Aorta (tissue), 5 donors: ENCODE measurements at regions not wholly inside any gene's neighbourhood (a gene's known extent, or its start where the extent isn't known, plus 50 kb on each side); places are given as distances from the start of the nearest gene placed in this dataset.

Experiments used
- ATAC-seq: fragments of 200-7000 bp; cut with Tn5 transposase; one replicate; pipeline ENCODE4 v1.9.1; 2022; ENCODE audit warnings: moderate library complexity; ENCODE audit not compliant: low FRiP score
- DNase-seq, 2 donors: peaks; one replicate each; pipeline ENCODE4 v3.0.0-alpha.2; 2020
- H3K27ac ChIP-seq, 2 donors: one replicate each; pipeline ENCODE4 v1.5.1; 2013; ENCODE audit warnings: low read length in 2 of 2, mild to moderate bottlenecking in 2 of 2, moderate library complexity in 2 of 2, control low read depth in 1 of 2, inconsistent platforms in 1 of 2, low read depth in 1 of 2
- H3K27me3 ChIP-seq, 2 donors: one replicate each; pipeline ENCODE4 v1.6.1; 2013; ENCODE audit warnings: control low read depth in 1 of 2, low read length in 1 of 2, mild to moderate bottlenecking in 1 of 2, moderate library complexity in 1 of 2; ENCODE audit not compliant: insufficient read depth in 2 of 2, control insufficient read depth in 1 of 2
- H3K36me3 ChIP-seq, 2 donors: one replicate each; pipeline ENCODE4 v1.6.1; 2013; ENCODE audit warnings: control low read depth in 1 of 2, low read length in 1 of 2, mild to moderate bottlenecking in 1 of 2; ENCODE audit not compliant: insufficient read depth in 2 of 2, control insufficient read depth in 1 of 2
- H3K4me1 ChIP-seq, 2 donors: one replicate each; pipeline ENCODE4 v1.6.1; 2013; ENCODE audit warnings: low read length in 2 of 2, control low read depth in 1 of 2, mild to moderate bottlenecking in 1 of 2, moderate library complexity in 1 of 2; ENCODE audit not compliant: insufficient read depth in 2 of 2, control insufficient read depth in 1 of 2
- H3K4me3 ChIP-seq, 2 donors: one replicate each; pipeline ENCODE4 v1.5.1; 2013; ENCODE audit warnings: low read length in 2 of 2, control low read depth in 1 of 2, mild to moderate bottlenecking in 1 of 2
- H3K9me3 ChIP-seq: one replicate; pipeline ENCODE4 v1.6.1; 2013; ENCODE audit warnings: mild to moderate bottlenecking, low read length; ENCODE audit not compliant: control insufficient read depth
- WGBS, 2 donors: extraction: QIAGEN DNeasy Blood & Tissue Kit; methylation state at CpG; one replicate each; pipeline ENCODE4 v1.1.7; 2013; 5-methylcytosine and 5-hydroxymethylcytosine counted together
- intact Hi-C, 2 donors: fragments of 100-400 bp; cut with DNase I; formaldehyde crosslinking; loops; one replicate each; pipeline versions ENCODE4 v1.14.2 to v1.15.0; 2022
- donor health status: healthy with polysubstance abuse.
- donor health status: Bipolar disorder and iron deficiency.
- donor health status: DM: no; HTN: no; CAD: no.
- donor health status: DM: no; HTN: no; CAD: no.
- donor health status: DM: yes; HTN: yes; CAD: no.

- H3K9me3 ChIP-seq, result peaks cover 3% of the 10 kb centered on the region
Observed at GRCh38 chr3:189486556-189486955, 144.6 kb upstream of the TP63 start.

GRCh38 chr3:189488241-189488767, 142.9 kb upstream of the TP63 start:
- no peaks in the 10 kb centered on the region for H3K27me3 ChIP-seq
- 74 to 78% methylated on average over 9 of the region's 9 CpGs for WGBS, 2 donors
- ATAC-seq (no peak), DNase-seq (no peak)
- H3K27ac ChIP-seq, result no peak overlapping the region
- no peaks in the 10 kb centered on the region for H3K36me3 ChIP-seq
- H3K4me1 ChIP-seq, result no peaks in the 10 kb centered on the region
- intact Hi-C loops, result no loop called here
- no peak overlapping the region for H3K4me3 ChIP-seq
- peaks cover 3% of the 10 kb centered on the region for H3K9me3 ChIP-seq

More at GRCh38 chr3:189486556-189486955, 144.6 kb upstream of the TP63 start:
- no peak overlapping the region for H3K4me3 ChIP-seq
- DNase-seq (no peak), ATAC-seq (no peak)
- H3K36me3 ChIP-seq, result no peaks in the 10 kb centered on the region
- H3K27ac ChIP-seq, result no peak overlapping the region
- no peaks in the 10 kb centered on the region for H3K4me1 ChIP-seq
- intact Hi-C loops, result no loop called here
- H3K27me3 ChIP-seq, result no peaks in the 10 kb centered on the region
- WGBS, 2 donors, result 53 to 71% methylated on average over 2 of the region's 2 CpGs

GRCh38 chr3:189490337-189490736, 140.9 kb upstream of the TP63 start:
- ATAC-seq (no peak), DNase-seq (no peak)
- WGBS, 2 donors, result 72 to 88% methylated on average over 1 of the region's 1 CpG
- intact Hi-C loops, result no loop called here
- Histone ChIP-seq H3K4me3 (no peak overlapping the region), H3K27ac (no peak overlapping the region), H3K4me1 (no peaks in the 10 kb centered on the region), H3K9me3 (peaks cover 3% of the 10 kb centered on the region), H3K36me3 (no peaks in the 10 kb centered on the region), H3K27me3 (no peaks in the 10 kb centered on the region)

- Histone ChIP-seq H3K27me3 (no peaks in the 10 kb centered on the region), H3K36me3 (no peaks in the 10 kb centered on the region), H3K27ac (no peak overlapping the region), H3K9me3 (peaks cover 3% of the 10 kb centered on the region), H3K4me1 (no peaks in the 10 kb centered on the region), H3K4me3 (no peak overlapping the region)
- WGBS, 2 donors, result 41 to 60% methylated on average over 3 of the region's 3 CpGs
- ATAC-seq (no peak), DNase-seq (no peak)
- intact Hi-C loops, result no loop called here
Observed at GRCh38 chr3:189490749-189491148, 140.4 kb upstream of the TP63 start.

- no peak overlapping the region for H3K4me3 ChIP-seq
- H3K9me3 ChIP-seq, result peaks cover 3% of the 10 kb centered on the region
- intact Hi-C loops, result no loop called here
- no peak overlapping the region for H3K27ac ChIP-seq
- no peaks in the 10 kb centered on the region for H3K4me1 ChIP-seq
- no peaks in the 10 kb centered on the region for H3K27me3 ChIP-seq
- ATAC-seq (no peak), DNase-seq (no peak)
- WGBS, 2 donors, result 88 to 90% methylated on average over 4 of the region's 4 CpGs
- no peaks in the 10 kb centered on the region for H3K36me3 ChIP-seq
Observed at GRCh38 chr3:189491831-189492230, 139.4 kb upstream of the TP63 start.

GRCh38 chr3:189493271-189493670, 137.9 kb upstream of the TP63 start:
- intact Hi-C loops, result no loop called here
- Histone ChIP-seq H3K4me1 (no peaks in the 10 kb centered on the region), H3K36me3 (no peaks in the 10 kb centered on the region), H3K4me3 (no peak overlapping the region), H3K27ac (no peak overlapping the region), H3K27me3 (no peaks in the 10 kb centered on the region), H3K9me3 (peaks cover 3% of the 10 kb centered on the region)
- WGBS, 2 donors, result 61 to 78% methylated on average over 3 of the region's 3 CpGs
- DNase-seq (no peak), ATAC-seq (no peak)

- WGBS, 2 donors, result 81 to 92% methylated on average over 1 of the region's 1 CpG
- H3K9me3 ChIP-seq, result no peaks in the 10 kb centered on the region
Observed at GRCh38 chr3:189494632-189495031, 136.6 kb upstream of the TP63 start.

GRCh38 chr3:189496375-189497138, 134.6 kb upstream of the TP63 start:
- ATAC-seq (no peak), DNase-seq (no peak)
- no peaks in the 10 kb centered on the region for H3K4me1 ChIP-seq
- no peak overlapping the region for H3K4me3 ChIP-seq
- H3K9me3 ChIP-seq, result no peaks in the 10 kb centered on the region
- no peak overlapping the region for H3K27ac ChIP-seq
- H3K27me3 ChIP-seq, result no peaks in the 10 kb centered on the region
- intact Hi-C loops, result no loop called here
- H3K36me3 ChIP-seq, result no peaks in the 10 kb centered on the region
- WGBS, 2 donors, result 35 to 46% methylated on average over 6 of the region's 6 CpGs

More at GRCh38 chr3:189494632-189495031, 136.6 kb upstream of the TP63 start:
- Histone ChIP-seq H3K36me3 (no peaks in the 10 kb centered on the region), H3K27ac (no peak overlapping the region), H3K4me1 (no peaks in the 10 kb centered on the region), H3K27me3 (no peaks in the 10 kb centered on the region), H3K4me3 (no peak overlapping the region)
- ATAC-seq (no peak), DNase-seq (no peak)
- intact Hi-C loops, result no loop called here

GRCh38 chr3:189498995-189499704, 132.0 kb upstream of the TP63 start:
- Histone ChIP-seq H3K4me1 (no peaks in the 10 kb centered on the region), H3K27me3 (no peaks in the 10 kb centered on the region), H3K27ac (no peak overlapping the region), H3K4me3 (no peak overlapping the region), H3K36me3 (no peaks in the 10 kb centered on the region), H3K9me3 (no peaks in the 10 kb centered on the region)
- WGBS, 2 donors, result 79 to 81% methylated on average over 4 of the region's 4 CpGs
- DNase-seq (no peak), ATAC-seq (no peak)
- intact Hi-C loops, result no loop called here
